ENCODE measurements at regions not wholly inside any gene's neighbourhood (a gene's known extent, or its start where the extent isn't known, plus 50 kb on each side); places are given as distances from the start of the nearest gene placed in this dataset.
"Not testable (repeated sequence)": the region's sequence is repeated elsewhere in the genome, so short reads cannot be mapped to it uniquely, and the experiment has no call there.

GRCh38 chr9:81022177-81022576, 667.2 kb downstream of the TLE1 start:
- DNase-seq (ENCODE audit: low read depth in 2 of 2): peak in 1 of 2 experiments; percentile 22

- DNase-seq (ENCODE audit: low read depth in 2 of 2): not testable (repeated sequence)
Observed at GRCh38 chr9:81014945-81015344, 674.4 kb downstream of the TLE1 start.

GRCh38 chr9:81013191-81013590, 676.2 kb downstream of the TLE1 start:
- not testable (repeated sequence) for DNase-seq (ENCODE audit: low read depth in 2 of 2)

- DNase-seq (ENCODE audit: low read depth in 2 of 2): no peak
Observed at GRCh38 chr9:81002906-81003305, 686.4 kb downstream of the TLE1 start.

- DNase-seq (ENCODE audit: low read depth in 2 of 2): no peak
Observed at GRCh38 chr9:81002242-81002641, 687.1 kb downstream of the TLE1 start.

GRCh38 chr9:80995759-80996158, 693.6 kb downstream of the TLE1 start:
- DNase-seq (ENCODE audit: low read depth in 2 of 2): peak; percentile 1 to 15

GRCh38 chr9:80994892-80995291, 694.5 kb downstream of the TLE1 start:
- DNase-seq (ENCODE audit: low read depth in 2 of 2): no peak

- DNase-seq (ENCODE audit: low read depth in 2 of 2): not testable (repeated sequence)
Observed at GRCh38 chr9:80985595-80985994, 703.8 kb downstream of the TLE1 start.

- no peak for DNase-seq (ENCODE audit: low read depth in 2 of 2)
Observed at GRCh38 chr9:80976403-80976802, 712.9 kb downstream of the TLE1 start.

- DNase-seq (ENCODE audit: low read depth in 2 of 2): not testable (repeated sequence)
Observed at GRCh38 chr9:80970377-80970776, 719.0 kb downstream of the TLE1 start.

- peak in 1 of 2 experiments; percentile 23 for DNase-seq (ENCODE audit: low read depth in 2 of 2)
Observed at GRCh38 chr9:80968611-80969010, 720.7 kb downstream of the TLE1 start.

GRCh38 chr9:80964914-80965313, 724.4 kb downstream of the TLE1 start:
- DNase-seq (ENCODE audit: low read depth in 2 of 2): no peak

GRCh38 chr9:80964374-80964773, 725.0 kb downstream of the TLE1 start:
- DNase-seq (ENCODE audit: low read depth in 2 of 2): no peak

- DNase-seq (ENCODE audit: low read depth in 2 of 2): no peak
Observed at GRCh38 chr9:80957801-80958200, 731.5 kb downstream of the TLE1 start.

GRCh38 chr9:80954521-80954920, 734.8 kb downstream of the TLE1 start:
- no peak for DNase-seq (ENCODE audit: low read depth in 2 of 2)

GRCh38 chr9:80952363-80952922, 736.9 kb downstream of the TLE1 start:
- no peak for DNase-seq (ENCODE audit: low read depth in 2 of 2)

- DNase-seq (ENCODE audit: low read depth in 2 of 2): no peak
Observed at GRCh38 chr9:80951675-80952074, 737.7 kb downstream of the TLE1 start.

GRCh38 chr9:80948876-80949275, 740.5 kb downstream of the TLE1 start:
- DNase-seq (ENCODE audit: low read depth in 2 of 2): no peak

- no peak for DNase-seq (ENCODE audit: low read depth in 2 of 2)
Observed at GRCh38 chr9:80948066-80948465, 741.3 kb downstream of the TLE1 start.

GRCh38 chr9:80946496-80947170, 742.7 kb downstream of the TLE1 start:
- no peak for DNase-seq (ENCODE audit: low read depth in 2 of 2)

GRCh38 chr9:80945436-80945835, 743.9 kb downstream of the TLE1 start:
- no peak for DNase-seq (ENCODE audit: low read depth in 2 of 2)

GRCh38 chr9:80937645-80938044, 751.7 kb downstream of the TLE1 start:
- peak in 1 of 2 experiments; percentile 38 for DNase-seq (ENCODE audit: low read depth in 2 of 2)

GRCh38 chr9:80934095-80934494, 755.3 kb downstream of the TLE1 start:
- no peak for DNase-seq (ENCODE audit: low read depth in 2 of 2)
